MM.1S (cell line): ENCODE measurements at regions not wholly inside any gene's neighbourhood (a gene's known extent, or its start where the extent isn't known, plus 50 kb on each side); places are given as distances from the start of the nearest gene placed in this dataset.

Source experiments
- DNase-seq: peaks from one replicate; pipeline ENCODE4 v3.0.0-alpha.2; 2015
- H2AFZ ChIP-seq: fragments of 300-600 bp; sonication (generic); 2 replicates; pipeline ENCODE4 v1.6.0; 2016; ENCODE audit warnings: antibody characterized with exemption, low read length
- H3F3A ChIP-seq: fragments of 300-600 bp; sonication (generic); 2 replicates; pipeline ENCODE4 v1.6.1; 2016; ENCODE audit warnings: mild to moderate bottlenecking, antibody characterized with exemption, low read length, moderate library complexity, mixed read lengths; ENCODE audit not compliant: insufficient read depth
- H3K27ac ChIP-seq: fragments of 300-600 bp; sonication (generic); 2 replicates; pipeline ENCODE4 v1.5.1; 2016; ENCODE audit warnings: mild to moderate bottlenecking, low read length
- H3K27me3 ChIP-seq: fragments of 300-600 bp; sonication (generic); replicated peaks from 2 replicates; pipeline ENCODE4 v1.6.0; 2016; ENCODE audit warnings: low read length; ENCODE audit not compliant: insufficient read depth
- H3K36me3 ChIP-seq: fragments of 300-600 bp; sonication (generic); replicated peaks from 2 replicates; pipeline ENCODE4 v1.6.1; 2016; ENCODE audit warnings: mild to moderate bottlenecking, low read length, mixed read lengths; ENCODE audit not compliant: insufficient read depth
- H3K4me1 ChIP-seq: fragments of 300-600 bp; sonication (generic); 2 replicates; pipeline ENCODE4 v1.6.1; 2016; ENCODE audit warnings: low read length, mixed read lengths
- H3K4me2 ChIP-seq: fragments of 300-600 bp; sonication (generic); 2 replicates; pipeline ENCODE4 v1.6.0; 2016; ENCODE audit warnings: low read depth, low read length
- H3K4me3 ChIP-seq: fragments of 300-600 bp; sonication (generic); 2 replicates; pipeline ENCODE4 v1.5.1; 2016; ENCODE audit warnings: low read length, mixed read lengths
- H3K79me2 ChIP-seq: fragments of 300-600 bp; sonication (generic); 2 replicates; pipeline ENCODE4 v1.6.1; 2016; ENCODE audit warnings: mixed run types, low read length, mixed read lengths
- H3K9ac ChIP-seq: fragments of 300-600 bp; sonication (generic); 2 replicates; pipeline ENCODE4 v1.6.1; 2016; ENCODE audit warnings: low read length, mixed read lengths
- H3K9me2 ChIP-seq: fragments of 300-600 bp; sonication (generic); replicated peaks from 2 replicates; pipeline ENCODE4 v1.6.1; 2016; ENCODE audit warnings: mild to moderate bottlenecking, low read length, mixed read lengths; ENCODE audit not compliant: insufficient read depth
- H3K9me3 ChIP-seq: fragments of 300-600 bp; sonication (generic); replicated peaks from 2 replicates; pipeline ENCODE4 v1.6.1; 2016; ENCODE audit warnings: mild to moderate bottlenecking, low read length, mixed read lengths; ENCODE audit not compliant: insufficient read depth
- H4K20me1 ChIP-seq: fragments of 300-600 bp; sonication (generic); 2 replicates; pipeline ENCODE4 v1.6.1; 2016; ENCODE audit warnings: mild to moderate bottlenecking, low read length, moderate library complexity, mixed read lengths; ENCODE audit not compliant: insufficient read depth
- EZH2 ChIP-seq: fragments of 300-600 bp; sonication (generic); optimal IDR thresholded peaks from 2 replicates; pipeline ENCODE3; 2017; ENCODE audit warnings: low read depth, mild to moderate bottlenecking, antibody characterized with exemption, low read length, mixed read lengths
- EZH2phosphoT487 ChIP-seq: fragments of 300-600 bp; sonication (generic); IDR thresholded peaks from 2 replicates; pipeline ENCODE4 v1.6.1; 2018; ENCODE audit warnings: antibody characterized with exemption, low read length
- TF ChIP-seq, protein P1 (sequence below): fragments of 300-600 bp; sonication (generic); IDR thresholded peaks from 2 replicates; pipeline ENCODE4 v1.5.1; 2016; ENCODE audit warnings: antibody characterized with exemption, low read length, mixed read lengths

DNA sequence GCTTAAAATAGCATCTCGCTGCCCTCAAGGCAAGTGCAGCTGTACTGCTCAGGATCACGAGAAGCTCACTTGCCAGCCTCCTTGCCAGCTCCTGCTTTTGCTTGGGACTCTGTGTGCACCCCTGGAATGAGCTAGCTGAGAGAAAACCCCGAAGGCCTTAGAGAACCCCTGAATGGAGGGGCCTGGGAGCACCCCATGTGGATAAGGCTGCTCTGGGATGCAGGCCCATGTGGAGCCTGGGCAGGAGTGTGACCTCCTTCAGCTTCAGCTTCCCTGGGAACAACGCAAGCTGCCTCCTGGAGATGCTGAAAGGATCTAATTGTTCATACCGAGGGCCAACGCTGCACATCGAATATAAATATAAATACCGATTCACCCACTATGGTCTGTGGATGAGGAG lies 109.2 kb downstream of the HSPH1 start:
- no peaks in the 10 kb centered on the region for H3F3A ChIP-seq
- H3K27ac ChIP-seq = no peak overlapping the region
- H3K9me2 ChIP-seq = no peaks in the 10 kb centered on the region
- no peaks in the 10 kb centered on the region for H3K4me1 ChIP-seq
- no peak overlapping the region for H3K4me2 ChIP-seq
- no peak for DNase-seq
- no peaks in the 10 kb centered on the region for H4K20me1 ChIP-seq
- H3K9me3 ChIP-seq = no peaks in the 10 kb centered on the region
- no peak overlapping the region for H3K4me3 ChIP-seq
- H2AFZ ChIP-seq = no peak overlapping the region
- H3K27me3 ChIP-seq = no peaks in the 10 kb centered on the region
- H3K79me2 ChIP-seq = no peaks in the 10 kb centered on the region
- TF ChIP-seq EZH2phosphoT487 (no peak), EZH2 (no peak)
- TF ChIP-seq, protein P1, sequence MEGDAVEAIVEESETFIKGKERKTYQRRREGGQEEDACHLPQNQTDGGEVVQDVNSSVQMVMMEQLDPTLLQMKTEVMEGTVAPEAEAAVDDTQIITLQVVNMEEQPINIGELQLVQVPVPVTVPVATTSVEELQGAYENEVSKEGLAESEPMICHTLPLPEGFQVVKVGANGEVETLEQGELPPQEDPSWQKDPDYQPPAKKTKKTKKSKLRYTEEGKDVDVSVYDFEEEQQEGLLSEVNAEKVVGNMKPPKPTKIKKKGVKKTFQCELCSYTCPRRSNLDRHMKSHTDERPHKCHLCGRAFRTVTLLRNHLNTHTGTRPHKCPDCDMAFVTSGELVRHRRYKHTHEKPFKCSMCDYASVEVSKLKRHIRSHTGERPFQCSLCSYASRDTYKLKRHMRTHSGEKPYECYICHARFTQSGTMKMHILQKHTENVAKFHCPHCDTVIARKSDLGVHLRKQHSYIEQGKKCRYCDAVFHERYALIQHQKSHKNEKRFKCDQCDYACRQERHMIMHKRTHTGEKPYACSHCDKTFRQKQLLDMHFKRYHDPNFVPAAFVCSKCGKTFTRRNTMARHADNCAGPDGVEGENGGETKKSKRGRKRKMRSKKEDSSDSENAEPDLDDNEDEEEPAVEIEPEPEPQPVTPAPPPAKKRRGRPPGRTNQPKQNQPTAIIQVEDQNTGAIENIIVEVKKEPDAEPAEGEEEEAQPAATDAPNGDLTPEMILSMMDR = no peak
- no peaks in the 10 kb centered on the region for H3K36me3 ChIP-seq
- no peak overlapping the region for H3K9ac ChIP-seq

DNA sequence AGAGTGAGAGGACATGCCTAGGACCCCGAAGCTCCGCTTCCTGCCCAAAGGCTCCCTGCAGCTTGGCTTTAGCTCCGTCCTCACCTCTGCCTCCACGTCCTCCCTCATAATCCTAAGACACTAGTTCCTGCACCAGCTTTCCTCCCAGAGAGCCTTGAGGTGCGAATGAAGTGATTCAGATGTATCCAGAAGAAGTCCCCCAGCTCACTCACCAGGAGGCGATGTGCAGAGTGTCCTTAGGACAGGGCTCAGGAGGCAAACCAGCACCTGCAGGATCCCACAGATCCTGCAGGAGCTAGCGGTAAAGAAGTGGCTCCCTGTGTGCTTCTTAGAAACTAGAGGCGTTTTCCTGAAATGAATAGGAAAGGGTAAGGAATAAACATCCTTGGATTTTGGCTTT lies 109.7 kb downstream of the HSPH1 start:
- H3K4me2 ChIP-seq = no peak overlapping the region
- DNase-seq = no peak
- H3K27ac ChIP-seq = no peak overlapping the region
- H3K4me1 ChIP-seq = no peaks in the 10 kb centered on the region
- H3K9me3 ChIP-seq = no peaks in the 10 kb centered on the region
- no peaks in the 10 kb centered on the region for H3K36me3 ChIP-seq
- no peak overlapping the region for H3K4me3 ChIP-seq
- H3K27me3 ChIP-seq = no peaks in the 10 kb centered on the region
- H3F3A ChIP-seq = no peaks in the 10 kb centered on the region
- H2AFZ ChIP-seq = no peak overlapping the region
- H3K79me2 ChIP-seq = no peaks in the 10 kb centered on the region
- H4K20me1 ChIP-seq = no peaks in the 10 kb centered on the region
- no peak overlapping the region for H3K9ac ChIP-seq
- TF ChIP-seq EZH2 (no peak), EZH2phosphoT487 (no peak)
- TF ChIP-seq, protein P1 = no peak
- H3K9me2 ChIP-seq = no peaks in the 10 kb centered on the region

DNA sequence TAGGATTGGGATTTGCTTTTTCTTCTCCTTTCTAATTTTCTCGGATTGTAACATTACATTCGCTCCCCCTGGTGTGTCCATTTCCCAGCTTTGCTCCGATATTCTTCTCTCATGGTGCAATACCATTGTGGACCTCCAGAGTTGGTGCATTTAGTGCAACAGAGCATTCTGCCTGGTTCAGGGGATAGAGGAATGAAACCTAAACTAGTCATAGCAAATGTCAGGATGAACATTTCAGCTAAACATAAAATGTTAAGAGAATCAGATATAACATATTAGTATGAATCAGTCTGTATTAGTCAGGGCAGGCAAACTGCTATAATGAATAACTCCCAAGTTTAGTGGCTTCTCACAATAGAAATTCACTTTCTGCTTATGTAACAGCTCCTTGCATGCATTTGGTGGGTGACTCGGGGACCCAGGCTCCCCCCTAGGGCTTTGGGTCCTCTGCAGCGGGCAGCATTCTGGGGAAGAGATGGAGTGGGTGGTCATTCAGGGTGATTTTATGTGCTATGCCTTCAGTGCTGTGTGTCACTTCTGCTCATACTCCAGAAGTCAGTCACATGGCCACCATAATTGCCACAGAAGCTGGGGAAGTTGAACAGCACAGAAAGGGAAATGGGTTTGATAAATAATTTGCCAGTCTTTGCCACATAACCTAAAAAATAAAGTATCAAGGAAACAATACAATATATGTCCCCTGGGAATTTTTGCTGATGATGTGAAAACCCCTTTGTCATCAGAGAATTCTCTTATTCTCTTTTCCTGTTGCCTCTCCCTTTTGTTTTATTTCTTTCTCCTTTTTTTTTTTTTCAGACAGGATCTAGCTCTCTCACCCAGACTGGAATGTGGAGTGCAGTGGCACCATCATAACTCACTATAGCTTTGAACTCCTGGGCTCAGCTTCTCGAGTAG lies 111.0 kb downstream of the HSPH1 start:
- TF ChIP-seq, protein P1 = no peak
- TF ChIP-seq EZH2 (no peak), EZH2phosphoT487 (no peak)
- Histone ChIP-seq H3K4me1 (no peaks in the 10 kb centered on the region), H4K20me1 (no peaks in the 10 kb centered on the region), H3K27ac (no peak overlapping the region), H2AFZ (no peak overlapping the region), H3K36me3 (no peaks in the 10 kb centered on the region), H3K9me3 (no peaks in the 10 kb centered on the region), H3K4me2 (no peak overlapping the region), H3K4me3 (no peak overlapping the region), H3K9ac (no peak overlapping the region), H3K9me2 (no peaks in the 10 kb centered on the region), H3K27me3 (no peaks in the 10 kb centered on the region), H3K79me2 (no peaks in the 10 kb centered on the region), H3F3A (no peaks in the 10 kb centered on the region)
- DNase-seq = no peak
